HG03280 (cell line): ENCODE measurements at regions not wholly inside any gene's neighbourhood (a gene's known extent, or its start where the extent isn't known, plus 50 kb on each side); places are given as distances from the start of the nearest gene placed in this dataset.
A peak's percentile ranks its signal among the peaks of the same experiment; 100 is the strongest.

ENCODE experiments used
- ATAC-seq: cut with Tn5 transposase; IDR thresholded peaks from one replicate; pipeline ENCODE4 v1.9.1; 2021; ENCODE audit warnings: mild to moderate bottlenecking, moderate library complexity; ENCODE audit not compliant: unreplicated experiment

- ATAC-seq = no peak
These were observed 238.0 kb upstream of the IGF1R start for GRCh38 chr15:98410328-98410727.

GRCh38 chr15:98412852-98413251 is 235.5 kb upstream of the IGF1R start:
- ATAC-seq = no peak

GRCh38 chr15:98413933-98414546 is 234.3 kb upstream of the IGF1R start:
- ATAC-seq = no peak

GRCh38 chr15:98416222-98416855 is 232.0 kb upstream of the IGF1R start:
- no peak for ATAC-seq

DNA sequence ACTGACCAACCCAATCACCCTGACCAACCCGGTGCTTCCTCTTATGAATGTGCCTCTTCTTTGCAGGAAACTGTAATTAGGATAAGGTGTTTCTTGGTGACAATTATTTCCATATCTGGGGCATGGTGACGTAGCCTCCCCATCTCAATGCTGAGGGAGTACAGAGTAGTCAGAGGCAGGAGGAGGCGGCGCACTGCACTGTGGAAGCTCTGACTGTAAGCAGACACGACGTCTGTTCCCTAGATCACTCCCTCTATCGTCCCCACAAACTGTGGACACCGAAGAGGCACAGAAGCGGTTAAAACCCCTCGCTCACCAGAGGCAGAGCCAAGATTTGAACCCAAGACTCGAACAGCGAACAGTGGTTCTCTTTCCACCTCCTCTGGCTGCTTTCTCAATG is 231.0 kb upstream of the IGF1R start:
- no peak for ATAC-seq

- ATAC-seq = no peak
These were observed 230.2 kb upstream of the IGF1R start for GRCh38 chr15:98418122-98418521.

- no peak for ATAC-seq
These were observed 229.1 kb upstream of the IGF1R start for GRCh38 chr15:98419173-98419780.

DNA sequence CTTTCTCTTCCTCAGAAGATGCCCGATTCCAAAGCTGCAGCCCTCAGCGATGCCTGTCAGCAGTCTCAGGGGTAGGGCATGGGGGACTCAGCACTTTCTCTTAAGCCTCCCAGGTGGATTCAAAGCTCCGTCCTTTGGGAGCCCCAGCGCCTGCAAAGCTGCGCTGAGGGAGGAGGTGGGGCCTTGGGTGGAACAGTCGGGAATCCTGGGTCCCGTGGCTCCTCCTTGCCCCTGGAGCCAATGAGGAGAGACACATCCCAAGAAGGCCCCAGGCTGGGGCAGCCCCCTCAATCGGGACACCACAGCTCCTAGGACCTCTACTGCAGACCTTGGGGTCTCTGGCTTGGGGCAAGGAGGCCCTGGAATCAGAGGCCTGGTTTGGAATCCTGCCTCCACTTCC is 227.5 kb upstream of the IGF1R start:
- ATAC-seq = no peak

- peak; percentile 76 for ATAC-seq
These were observed 226.8 kb upstream of the IGF1R start for GRCh38 chr15:98421419-98422129.

GRCh38 chr15:98422130-98422478 is 226.2 kb upstream of the IGF1R start:
- ATAC-seq = peak; percentile 10

GRCh38 chr15:98425173-98425572 is 223.2 kb upstream of the IGF1R start:
- no peak for ATAC-seq

- no peak for ATAC-seq
These were observed 221.0 kb upstream of the IGF1R start for GRCh38 chr15:98427321-98427720.

GRCh38 chr15:98428253-98428989 is 219.9 kb upstream of the IGF1R start:
- ATAC-seq = peak; percentile 92

- ATAC-seq = no peak
These were observed 217.2 kb upstream of the IGF1R start for GRCh38 chr15:98431171-98431570.

GRCh38 chr15:98433346-98433745 is 215.0 kb upstream of the IGF1R start:
- ATAC-seq = no peak

DNA sequence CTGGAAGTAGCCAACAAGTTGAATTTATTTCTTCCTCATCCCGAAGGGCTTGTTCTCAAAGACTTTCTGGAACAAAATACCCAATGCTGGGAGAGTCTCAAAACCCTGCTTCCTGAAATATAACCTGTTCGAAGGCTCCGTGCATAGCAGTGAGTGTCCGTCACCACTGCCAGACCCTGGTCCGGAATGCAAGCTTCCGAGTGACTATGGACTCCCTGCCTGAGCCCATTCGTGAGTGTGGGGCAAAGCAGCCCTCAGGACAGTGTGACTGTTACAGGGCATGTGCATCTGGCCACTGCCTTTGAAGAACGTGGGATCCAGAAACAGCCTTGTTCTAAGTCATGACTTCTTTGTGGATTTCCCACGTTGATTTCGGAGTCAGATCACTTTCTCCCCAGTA is 214.5 kb upstream of the IGF1R start:
- ATAC-seq = no peak

GRCh38 chr15:98437752-98438151 is 210.6 kb upstream of the IGF1R start:
- no peak for ATAC-seq

- no peak for ATAC-seq
These were observed 210.0 kb upstream of the IGF1R start for GRCh38 chr15:98438326-98438725.

DNA sequence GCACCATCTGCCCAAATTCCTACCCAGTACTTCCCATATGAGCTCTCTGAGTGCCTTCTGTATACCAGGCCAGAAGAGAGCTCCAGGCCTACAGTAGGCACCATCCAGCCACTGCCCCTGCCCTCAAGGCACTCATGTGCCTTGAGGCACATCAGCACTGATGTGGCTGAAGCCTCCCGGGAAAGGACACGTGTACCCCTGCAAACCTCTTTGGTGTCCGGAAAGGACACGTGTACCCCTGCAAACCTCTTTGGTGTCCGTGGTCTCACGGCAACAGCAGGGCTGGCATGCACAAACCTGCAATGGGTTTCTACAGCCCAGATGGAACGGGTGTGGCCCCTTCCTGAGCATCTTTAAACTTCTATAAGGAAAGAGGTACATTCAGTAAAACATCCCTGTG is 209.4 kb upstream of the IGF1R start:
- ATAC-seq = no peak

- ATAC-seq = no peak
These were observed 208.8 kb upstream of the IGF1R start for GRCh38 chr15:98439523-98439942.

GRCh38 chr15:98440917-98441316 is 207.4 kb upstream of the IGF1R start:
- no peak for ATAC-seq
